HG03066 (cell line): ENCODE measurements at regions not wholly inside any gene's neighbourhood (a gene's known extent, or its start where the extent isn't known, plus 50 kb on each side); places are given as distances from the start of the nearest gene placed in this dataset.
A peak's percentile ranks its signal among the peaks of the same experiment; 100 is the strongest.

Source experiments
- ATAC-seq: cut with Tn5 transposase; IDR thresholded peaks from one replicate; pipeline ENCODE4 v1.9.1; 2021; ENCODE audit warnings: low read depth; ENCODE audit not compliant: unreplicated experiment

- no peak for ATAC-seq
Observed at GRCh38 chr9:90948156-90948555, 146.5 kb downstream of the SYK start.

GRCh38 chr9:90950600-90950999, 149.0 kb downstream of the SYK start:
- no peak for ATAC-seq

GRCh38 chr9:90953200-90953599, 151.6 kb downstream of the SYK start:
- ATAC-seq: no peak

GRCh38 chr9:90953805-90954204, 152.2 kb downstream of the SYK start:
- no peak for ATAC-seq

- no peak for ATAC-seq
Observed at GRCh38 chr9:90956026-90956810, 154.6 kb downstream of the SYK start.

- no peak for ATAC-seq
Observed at GRCh38 chr9:90958328-90958727, 156.7 kb downstream of the SYK start.

GRCh38 chr9:90960941-90961340, 159.3 kb downstream of the SYK start:
- ATAC-seq: no peak

- no peak for ATAC-seq
Observed at GRCh38 chr9:90961375-90961774, 159.8 kb downstream of the SYK start.

- no peak for ATAC-seq
Observed at GRCh38 chr9:90964101-90965020, 162.7 kb downstream of the SYK start.

- ATAC-seq: no peak
Observed at GRCh38 chr9:90965226-90966030, 163.8 kb downstream of the SYK start.

- ATAC-seq: no peak
Observed at GRCh38 chr9:90966031-90966290, 164.3 kb downstream of the SYK start.

- no peak for ATAC-seq
Observed at GRCh38 chr9:90966480-90967144, 165.0 kb downstream of the SYK start.

- ATAC-seq: no peak
Observed at GRCh38 chr9:90967145-90967538, 165.5 kb downstream of the SYK start.

GRCh38 chr9:90969021-90969675, 167.5 kb downstream of the SYK start:
- no peak for ATAC-seq

- ATAC-seq: no peak
Observed at GRCh38 chr9:90970608-90971007, 169.0 kb downstream of the SYK start.

GRCh38 chr9:90972057-90972456, 170.4 kb downstream of the SYK start:
- ATAC-seq: peak; percentile 66

GRCh38 chr9:90974016-90974415, 172.4 kb downstream of the SYK start:
- no peak for ATAC-seq

GRCh38 chr9:90974643-90975245, 173.1 kb downstream of the SYK start:
- no peak for ATAC-seq

GRCh38 chr9:90975781-90976538, 174.3 kb downstream of the SYK start:
- no peak for ATAC-seq
